HG02884 (cell line): ENCODE measurements at regions not wholly inside any gene's neighbourhood (a gene's known extent, or its start where the extent isn't known, plus 50 kb on each side); places are given as distances from the start of the nearest gene placed in this dataset.

ENCODE experiments used
- ATAC-seq: cut with Tn5 transposase; IDR thresholded peaks from one replicate; pipeline ENCODE4 v1.9.1; 2021; ENCODE audit warnings: mild to moderate bottlenecking, moderate library complexity; ENCODE audit not compliant: unreplicated experiment

DNA sequence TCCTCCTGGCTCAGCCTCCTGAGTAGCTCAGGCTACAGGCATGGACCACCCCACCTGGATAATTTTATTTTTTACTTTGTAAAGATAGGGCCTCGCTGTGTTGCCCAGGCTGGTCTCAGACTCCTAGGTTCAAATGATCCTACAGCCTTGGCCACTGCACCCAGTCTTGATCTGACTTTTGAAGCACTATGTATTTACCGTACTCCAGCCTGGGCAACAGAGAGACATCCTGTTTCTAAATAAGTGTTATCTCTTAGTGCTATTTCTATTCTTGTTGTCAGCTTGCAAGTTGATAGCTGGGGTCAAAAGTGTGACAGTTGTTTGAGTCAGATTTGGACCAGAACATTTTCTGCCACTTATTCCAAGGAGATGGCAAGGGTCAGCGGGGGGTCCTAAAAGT lies 486.4 kb downstream of the NPIPA7 start:
- no peak for ATAC-seq

DNA sequence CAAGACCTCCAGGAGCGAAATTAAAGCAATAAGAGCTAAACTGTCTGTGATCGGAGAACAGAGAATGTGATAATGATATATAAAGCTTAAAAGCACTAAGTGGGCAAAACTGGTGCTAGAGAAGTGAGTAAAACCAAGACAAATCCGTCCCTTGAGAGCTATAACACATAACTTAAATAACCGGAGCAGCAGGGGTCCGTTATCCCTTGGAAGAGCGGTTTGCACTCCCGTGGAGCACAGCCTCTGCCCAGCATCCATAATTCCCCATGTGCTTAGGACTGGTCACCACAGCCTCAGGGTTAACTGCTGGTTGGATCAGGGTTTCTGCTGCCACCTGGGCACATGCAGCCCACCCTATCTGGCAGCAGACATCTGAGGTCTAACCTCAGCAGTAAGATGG lies 489.0 kb downstream of the NPIPA7 start:
- ATAC-seq: no peak

DNA sequence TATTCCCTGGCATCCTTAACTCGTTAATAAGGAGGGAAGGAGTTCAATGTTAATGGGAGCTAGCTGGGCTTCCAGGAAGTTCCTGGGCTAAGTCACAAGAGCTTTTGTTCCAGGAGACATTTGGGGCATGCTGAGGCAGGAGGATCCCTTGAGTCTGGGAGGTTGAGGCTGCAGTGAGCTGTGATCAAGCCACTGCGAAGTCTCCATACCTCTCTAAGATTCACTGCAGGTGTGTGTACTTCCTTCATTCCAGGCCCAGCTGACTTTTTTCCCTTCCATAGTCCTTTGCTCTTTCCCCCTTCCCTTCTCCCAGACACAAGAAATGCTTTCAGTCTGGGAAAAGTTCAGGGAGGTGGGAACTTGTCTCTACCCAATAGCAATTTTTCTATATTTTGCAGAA lies 489.8 kb downstream of the NPIPA7 start:
- ATAC-seq: no peak

DNA sequence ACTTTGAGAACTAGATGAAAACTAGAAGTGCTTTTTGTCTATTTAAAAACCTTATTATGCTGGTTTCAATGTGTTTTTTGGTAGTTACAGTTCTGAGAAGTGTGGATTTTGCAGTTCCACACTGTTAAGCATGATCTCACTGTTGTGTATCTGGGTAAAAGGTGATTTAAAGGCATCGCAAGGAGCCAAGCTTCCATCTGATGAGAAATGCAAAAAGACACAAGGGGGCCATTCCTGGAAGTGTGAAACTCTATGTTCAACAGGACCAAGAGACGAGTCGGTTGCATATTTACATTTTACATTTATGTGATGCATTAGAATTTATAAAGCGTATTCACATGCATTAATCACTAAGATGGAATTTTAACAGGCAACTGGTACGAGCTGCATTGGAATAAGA lies 490.8 kb downstream of the NPIPA7 start:
- no peak for ATAC-seq

DNA sequence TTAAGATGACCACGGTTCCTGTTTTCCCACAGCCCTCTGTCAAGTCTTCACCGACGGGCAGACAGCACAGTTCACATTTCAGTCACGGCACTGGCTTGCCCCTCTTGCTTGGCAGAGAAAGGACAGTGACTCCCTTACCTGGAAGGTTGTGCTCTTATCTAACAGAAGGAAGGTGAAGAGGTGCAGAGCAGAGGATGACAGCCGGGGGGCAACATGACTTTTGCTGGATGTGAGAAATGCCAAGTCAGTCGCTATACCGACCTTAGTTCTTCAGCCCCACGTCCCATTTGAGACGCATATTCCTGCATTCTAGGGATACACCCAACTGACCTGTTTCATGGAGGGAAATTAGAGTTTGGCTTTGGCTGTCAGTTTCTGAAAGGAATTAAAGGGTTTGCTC lies 492.3 kb downstream of the NPIPA7 start:
- ATAC-seq: no peak

DNA sequence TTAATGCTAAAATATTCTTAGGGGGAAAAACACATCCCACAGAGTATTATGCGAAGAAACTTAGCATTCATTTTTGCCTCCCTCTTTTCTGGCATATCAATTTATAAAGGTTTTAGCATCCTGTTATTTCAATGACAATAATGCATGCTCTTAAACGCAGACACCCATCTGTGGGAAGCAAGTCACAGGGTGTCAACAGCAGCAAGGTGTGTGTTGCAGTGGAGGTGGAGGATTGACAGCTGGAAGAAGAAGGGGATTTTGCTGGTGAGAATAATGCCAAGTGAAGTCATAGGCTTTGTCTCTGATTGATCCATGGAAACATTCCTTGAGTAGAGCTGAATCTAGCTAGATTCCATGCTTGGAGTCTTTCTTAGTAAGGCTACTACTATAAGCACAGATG lies 498.1 kb downstream of the NPIPA7 start:
- ATAC-seq: no peak

DNA sequence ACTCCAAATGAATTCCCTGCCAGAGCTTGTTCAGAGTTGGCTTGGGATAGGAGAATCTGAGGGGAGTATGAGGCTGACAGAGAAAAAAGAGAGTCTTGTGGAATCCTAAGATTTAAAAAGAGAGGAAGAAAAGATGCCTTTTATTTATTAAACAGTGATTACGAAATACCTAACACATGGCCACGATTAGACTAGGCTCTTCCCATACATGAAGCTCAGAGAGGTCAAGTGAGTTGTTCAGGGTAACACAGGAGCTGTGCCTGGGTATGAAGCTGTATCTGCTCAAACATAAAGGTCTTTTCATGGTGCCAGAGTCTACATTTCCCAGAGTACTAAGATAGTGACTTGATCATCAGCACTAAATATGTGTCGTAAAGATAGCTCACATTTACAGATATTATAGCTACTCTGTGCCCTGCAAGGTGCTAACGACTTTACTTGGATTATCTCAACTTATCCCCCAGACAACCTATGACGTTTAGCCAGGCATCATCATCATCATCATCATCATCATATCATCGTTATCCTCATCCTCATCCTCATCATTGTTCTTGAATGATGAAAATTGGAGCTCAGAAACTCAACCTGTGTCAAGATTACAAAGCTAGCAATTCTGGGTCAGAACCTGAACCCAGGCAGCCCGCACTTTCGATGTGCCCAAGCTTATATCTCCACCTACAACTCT lies 500.8 kb downstream of the NPIPA7 start:
- no peak for ATAC-seq

DNA sequence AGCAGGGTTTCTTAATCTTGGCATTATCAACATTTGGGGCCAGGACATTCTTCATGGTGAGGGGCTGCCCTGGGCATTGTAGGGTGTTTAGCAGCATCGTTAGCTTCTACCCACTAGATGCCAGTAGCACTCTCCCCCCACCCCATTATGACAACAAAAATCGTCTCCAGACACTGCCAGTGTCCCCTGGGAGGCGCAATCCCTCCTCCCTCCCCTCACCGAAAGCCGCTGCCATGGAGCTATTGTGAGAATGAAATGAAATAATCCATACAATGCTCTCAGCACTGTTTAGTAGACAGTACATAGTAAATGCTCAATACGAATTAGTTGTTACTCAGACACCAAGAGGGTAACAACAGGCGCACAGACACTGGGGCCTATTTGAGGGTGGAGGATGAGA lies 502.9 kb downstream of the NPIPA7 start:
- no peak for ATAC-seq

DNA sequence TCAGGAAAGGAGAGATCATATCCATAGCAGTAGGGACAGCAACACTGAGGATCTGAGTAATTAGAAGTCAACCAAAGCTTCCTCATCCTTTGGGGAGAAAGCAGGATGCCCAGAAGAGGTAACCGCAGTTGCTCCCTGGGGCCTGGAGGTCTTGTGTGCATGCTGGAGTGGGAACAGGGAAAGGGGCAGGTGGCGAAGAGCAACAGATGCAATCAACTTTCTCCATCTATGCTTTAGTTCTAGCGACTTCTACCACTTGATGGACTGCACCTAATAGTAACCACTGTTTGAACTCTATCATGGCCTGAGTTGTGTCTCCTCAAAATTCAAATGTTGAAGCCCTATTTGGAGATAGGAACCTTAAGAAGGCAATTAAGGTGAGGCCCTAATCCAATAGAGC lies 503.8 kb downstream of the NPIPA7 start:
- no peak for ATAC-seq

DNA sequence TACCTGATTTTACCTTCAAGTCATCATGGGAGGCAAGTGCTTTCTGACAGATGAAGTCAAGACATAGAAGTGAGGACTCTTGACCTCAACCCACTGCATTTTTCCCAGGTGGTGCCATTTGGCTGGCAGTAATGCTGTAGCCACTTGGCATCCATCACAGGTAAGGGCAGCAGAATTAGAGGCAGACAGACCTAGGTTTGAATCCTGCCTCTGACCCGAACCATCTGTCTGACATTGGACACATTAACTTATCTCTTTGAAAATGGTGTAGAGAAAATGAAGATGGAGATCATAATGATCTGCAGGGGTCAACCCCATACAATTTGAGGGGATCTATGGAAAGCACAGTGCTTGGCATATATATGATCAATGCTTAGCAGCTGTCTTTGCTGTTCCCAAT lies 505.5 kb downstream of the NPIPA7 start:
- no peak for ATAC-seq

DNA sequence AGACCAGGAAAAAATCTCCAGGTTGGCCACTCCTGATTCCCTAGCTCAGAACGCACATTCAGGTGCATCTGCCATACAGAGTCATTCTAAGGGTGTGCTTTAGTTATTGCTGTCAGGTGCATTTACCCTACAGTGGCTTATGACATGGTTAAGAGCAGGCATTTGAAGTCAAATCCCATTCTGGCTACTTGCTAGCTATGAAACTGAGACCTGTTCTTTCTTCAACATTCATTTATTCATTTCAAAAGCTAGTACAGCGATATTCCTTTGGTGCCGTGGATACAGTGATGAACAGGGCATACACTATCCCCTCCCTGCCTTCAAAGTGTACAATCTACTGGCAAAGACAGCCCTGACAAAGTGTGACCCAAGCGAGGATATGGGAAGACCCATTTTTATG lies 508.3 kb downstream of the NPIPA7 start:
- ATAC-seq: no peak

DNA sequence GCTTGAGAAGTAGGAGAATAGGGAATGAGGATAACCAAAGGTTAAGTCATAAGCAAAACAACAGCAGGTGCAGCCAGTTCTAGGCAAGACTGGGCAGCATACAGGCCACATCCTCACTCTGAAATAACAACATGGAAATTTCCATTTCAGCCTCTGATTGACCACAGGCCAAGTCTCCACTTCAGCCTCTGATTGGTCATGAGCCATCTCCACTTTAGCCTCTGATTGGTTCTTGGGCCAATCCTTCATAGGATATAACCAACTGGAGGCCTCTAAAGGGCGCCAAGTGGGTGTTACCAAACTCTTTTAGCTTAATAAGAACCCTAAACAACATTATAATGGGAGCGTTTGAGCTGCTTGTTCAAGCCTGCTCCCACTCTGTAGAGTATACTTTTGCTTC lies 512.0 kb downstream of the NPIPA7 start:
- no peak for ATAC-seq

DNA sequence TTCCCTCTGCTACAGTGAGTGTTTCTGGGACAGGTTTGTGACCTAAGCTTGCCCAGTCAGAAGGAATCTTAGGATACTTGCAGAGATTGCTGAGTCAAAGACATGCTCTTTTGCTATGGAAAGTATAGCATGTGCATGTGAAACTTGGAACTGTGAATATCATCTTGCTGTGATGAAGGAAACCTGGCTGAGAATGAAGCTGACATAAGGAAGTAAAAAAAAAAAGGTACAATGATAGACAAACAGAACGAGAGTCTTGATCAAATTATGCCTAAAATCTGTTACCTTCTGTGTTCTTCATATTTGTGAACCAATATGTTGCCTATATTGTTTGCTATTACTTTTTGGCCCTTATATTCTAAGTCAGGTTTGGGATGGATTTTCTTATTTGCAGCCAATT lies 525.7 kb downstream of the NPIPA7 start:
- no peak for ATAC-seq

DNA sequence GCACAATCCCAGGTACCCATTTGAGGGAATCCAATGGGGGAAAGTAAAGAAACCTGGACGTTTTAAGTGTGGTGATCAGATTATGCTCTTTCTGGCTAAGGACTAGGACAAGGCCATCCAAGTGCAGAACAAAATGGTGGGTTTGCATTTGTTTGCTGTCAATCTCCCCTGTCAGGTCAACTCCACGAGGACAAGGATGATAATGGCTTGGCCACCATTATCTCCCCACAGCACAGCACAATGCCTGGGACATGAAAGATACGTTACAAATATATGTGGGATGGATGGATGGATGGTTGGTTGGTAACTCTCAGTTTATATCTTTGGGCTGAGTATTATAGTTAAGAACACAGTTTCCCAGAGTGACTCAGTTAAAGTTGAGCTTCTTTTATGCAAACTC lies 526.9 kb downstream of the NPIPA7 start:
- no peak for ATAC-seq

DNA sequence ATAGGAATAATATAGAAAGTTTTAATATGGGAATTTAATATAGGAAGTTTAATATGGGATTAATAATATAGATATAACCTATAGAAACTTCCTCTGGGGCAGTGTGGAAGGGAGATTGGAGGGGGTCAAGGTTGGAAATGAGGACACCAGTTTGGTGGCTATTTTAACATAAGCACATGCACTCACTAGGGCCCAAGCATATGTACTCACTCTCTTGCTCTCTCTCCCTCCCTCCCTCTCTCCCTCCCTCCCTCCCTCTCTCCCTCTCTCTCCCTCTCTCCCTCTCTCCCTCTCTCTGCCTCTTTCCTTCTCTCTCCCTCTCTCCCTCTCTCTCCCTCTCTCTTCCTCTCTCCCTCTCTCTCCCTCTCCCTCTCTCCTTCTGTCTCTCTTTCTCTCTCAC lies 528.1 kb downstream of the NPIPA7 start:
- ATAC-seq: no peak

DNA sequence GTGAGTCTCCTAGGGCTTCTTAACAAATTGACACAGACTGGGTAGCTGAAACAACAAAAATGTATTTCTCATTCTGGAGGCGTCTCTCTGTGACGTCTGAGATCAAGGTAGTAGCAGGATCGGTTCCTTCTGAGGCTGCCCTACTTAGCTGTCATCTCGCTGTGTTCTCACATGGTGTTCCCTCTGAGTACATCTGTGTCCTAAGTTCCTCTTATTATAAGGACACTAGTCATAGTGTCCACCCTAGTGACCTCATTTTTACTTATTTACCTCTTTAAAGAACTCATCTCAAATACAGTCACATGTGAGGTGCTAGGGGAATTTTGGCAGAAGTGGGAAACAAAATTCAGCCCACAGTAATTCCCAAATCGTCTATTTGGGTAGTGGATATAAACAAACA lies 529.1 kb downstream of the NPIPA7 start:
- no peak for ATAC-seq

DNA sequence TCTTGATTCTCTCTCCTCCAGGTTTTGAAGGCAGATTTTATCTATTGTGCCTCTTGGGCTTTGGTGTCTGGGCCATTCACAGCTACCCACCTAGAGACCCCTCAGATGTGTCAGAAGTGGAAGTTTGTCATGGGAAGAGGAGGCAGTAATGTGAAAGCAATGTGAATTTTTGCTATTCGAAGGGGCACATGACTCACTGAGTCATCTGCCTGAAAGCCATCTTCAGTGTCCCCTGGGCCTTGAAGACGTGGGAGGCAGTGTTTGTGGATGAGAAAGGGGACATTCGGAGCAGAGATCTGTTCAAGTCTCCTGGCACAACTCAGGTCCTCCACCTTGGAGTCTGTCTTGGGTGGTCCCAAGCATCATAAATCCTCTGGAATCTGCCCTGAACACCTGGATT lies 530.2 kb downstream of the NPIPA7 start:
- no peak for ATAC-seq

DNA sequence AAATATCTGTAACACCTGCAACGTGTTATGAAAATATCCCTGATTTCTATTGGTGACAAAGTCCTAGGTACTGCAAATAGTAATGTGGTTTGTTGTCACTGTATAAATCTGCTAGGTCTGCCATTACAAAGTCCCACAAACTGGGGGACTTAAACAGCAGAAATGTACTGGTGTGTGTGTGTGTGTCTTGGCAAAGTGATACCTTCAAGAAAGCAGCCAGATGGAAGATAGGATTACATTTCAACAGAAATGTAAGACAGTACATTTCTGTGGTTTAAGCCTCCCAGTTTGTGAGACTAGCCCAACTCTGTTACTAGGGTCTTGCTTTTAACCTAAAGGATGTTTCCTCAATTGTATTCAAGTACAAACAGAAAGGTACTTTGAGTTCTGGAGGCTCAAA lies 531.7 kb downstream of the NPIPA7 start:
- ATAC-seq: no peak

DNA sequence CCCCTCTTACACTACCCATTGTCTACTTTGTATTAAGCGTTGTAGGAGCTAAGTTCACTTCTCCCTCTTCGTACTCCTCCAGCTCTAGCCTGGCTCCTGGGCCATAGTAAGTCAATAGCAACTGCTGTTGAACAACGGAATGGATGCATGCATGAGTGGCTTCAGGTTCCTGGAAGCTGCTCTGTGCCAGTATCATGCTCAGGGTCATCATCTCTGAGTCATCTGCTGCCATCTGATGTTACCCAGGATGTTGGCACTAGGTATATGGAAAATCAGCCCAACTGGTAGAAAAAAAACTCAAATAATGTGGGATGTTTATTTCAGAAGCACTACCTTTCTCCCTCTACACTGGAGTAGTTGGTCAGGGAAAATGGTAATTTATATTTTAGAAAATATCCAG lies 536.8 kb downstream of the NPIPA7 start:
- no peak for ATAC-seq

DNA sequence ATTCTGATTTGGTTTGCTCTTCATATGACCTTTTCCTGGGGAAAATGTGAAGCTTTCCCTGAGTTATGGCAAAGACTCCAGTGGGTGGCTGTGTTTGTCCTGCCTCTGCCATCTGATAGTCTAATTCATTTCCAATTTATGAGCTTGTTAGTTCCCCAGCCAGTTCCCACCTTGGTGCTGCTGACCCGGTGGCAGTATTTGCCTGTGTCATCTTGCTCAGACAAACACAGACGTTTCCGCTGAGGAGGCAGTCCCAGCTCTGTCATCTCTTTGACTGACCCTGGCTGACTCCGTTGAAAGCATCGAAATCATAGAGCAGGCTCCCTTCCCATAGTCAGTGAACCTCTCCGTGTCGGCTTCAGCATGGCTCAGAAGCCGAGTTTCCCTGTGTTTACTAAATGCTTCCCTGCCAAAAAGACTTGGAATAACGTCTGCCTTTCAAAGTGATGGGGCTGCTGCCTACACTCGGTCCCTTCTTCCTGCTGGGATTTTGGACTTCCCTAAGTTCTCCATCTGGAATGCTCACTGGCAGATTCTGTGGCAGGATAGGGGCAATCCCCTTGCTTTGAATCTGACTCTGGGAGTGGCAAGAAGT lies 538.3 kb downstream of the NPIPA7 start:
- ATAC-seq: no peak

DNA sequence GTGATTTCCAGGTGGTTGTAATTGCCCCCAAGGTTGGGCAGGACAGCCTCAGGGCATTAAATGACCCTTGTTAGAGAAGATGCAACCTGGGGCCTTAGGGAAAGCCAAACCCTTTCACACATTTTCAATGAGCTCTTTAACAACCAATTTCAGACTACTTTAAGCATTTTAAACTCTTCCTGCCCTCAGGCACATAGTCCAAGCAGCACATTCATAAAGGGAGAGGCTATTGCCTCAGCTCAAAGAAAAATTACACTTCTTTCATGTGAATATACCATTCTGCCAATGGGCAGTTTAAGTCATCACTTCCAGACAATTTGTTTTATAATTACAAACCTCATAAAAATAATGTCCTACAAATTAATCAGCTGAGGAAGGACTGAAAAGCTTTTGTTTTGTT lies 544.5 kb downstream of the NPIPA7 start:
- no peak for ATAC-seq

DNA sequence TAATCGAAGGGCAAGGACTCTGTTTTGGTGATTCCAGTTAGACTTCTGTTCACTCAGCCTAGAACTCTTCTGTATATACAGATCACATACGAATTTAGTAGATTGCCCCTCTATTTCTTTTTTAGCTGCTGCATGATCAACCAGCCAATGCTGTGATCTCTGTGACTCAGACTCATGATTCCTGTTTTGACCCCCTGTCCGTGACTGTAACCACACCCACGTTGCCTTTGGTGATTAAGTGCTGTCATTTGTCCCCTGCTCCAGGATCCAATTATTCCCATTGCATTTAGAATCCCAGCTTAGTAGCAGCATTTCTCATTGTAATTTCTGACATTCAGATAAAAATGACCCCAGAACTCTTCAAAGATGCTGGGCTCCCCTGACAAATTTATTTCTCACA lies 545.7 kb downstream of the NPIPA7 start:
- no peak for ATAC-seq

DNA sequence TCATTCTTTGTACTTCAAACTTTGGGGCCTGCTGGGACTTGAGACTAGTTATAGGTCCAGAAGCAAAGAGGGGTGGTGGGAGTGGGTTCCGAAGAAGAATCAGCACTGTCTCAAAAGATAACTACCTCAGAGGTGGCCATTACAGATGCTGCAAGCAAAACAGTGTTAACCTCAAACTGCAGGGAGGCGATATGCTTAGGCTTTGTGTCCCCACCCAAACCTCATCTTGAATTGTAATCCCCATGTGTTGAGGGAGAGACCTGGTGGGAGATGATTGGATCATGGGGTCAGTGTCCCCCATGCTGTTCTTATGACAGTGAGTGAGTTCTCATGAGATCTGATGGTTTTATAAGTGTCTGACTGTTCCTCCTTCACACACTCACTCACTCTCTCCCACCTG lies 545.3 kb downstream of the XYLT1 start:
- no peak for ATAC-seq
